Caco-2 (cell line): ENCODE measurements at regions not wholly inside any gene's neighbourhood (a gene's known extent, or its start where the extent isn't known, plus 50 kb on each side); places are given as distances from the start of the nearest gene placed in this dataset.

Experiments used
- BruUV-seq: library from RNA; stranded (reverse); fragments of 400-500 nt; replicated peaks from 2 replicates; lab custom pipeline; 2021; lab: Mats Ljungman, UMichigan
- CTCF ChIA-PET: fragments of 300-600 bp; sonication (Branson Sonifier 250); formaldehyde crosslinking; loops from one replicate; lab custom pipeline; 2022; ENCODE audit warnings: antibody characterized with exemption; lab: Charles Lee
- POLR2A ChIA-PET: fragments of 300-600 bp; sonication (Branson Sonifier 250); formaldehyde crosslinking; loops from one replicate; lab custom pipeline; 2022; ENCODE audit warnings: antibody characterized with exemption; lab: Charles Lee
- DNase-seq, 2 experiments: peaks; one replicate each; pipeline versions ENCODE4 v3.0.0 to v3.0.0-alpha.2; 2020 to 2022
- H3K27me3 ChIP-seq: replicated peaks from 2 replicates; pipeline ENCODE4 v1.6.0; 2011; ENCODE audit warnings: low read length; ENCODE audit not compliant: control insufficient read depth, insufficient read depth
- H3K36me3 ChIP-seq: 2 replicates; pipeline ENCODE4 v1.5.1; 2011; ENCODE audit warnings: low read length; ENCODE audit not compliant: control insufficient read depth, insufficient read depth
- H3K4me1 ChIP-seq: fragments of 250-450 bp; sonication (Bioruptor Pico); 2 replicates; pipeline ENCODE4 v1.5.1; 2020; ENCODE audit warnings: mild to moderate bottlenecking
- H3K4me3 ChIP-seq: 2 replicates; pipeline ENCODE4 v1.5.1; 2011; ENCODE audit warnings: low read depth, mild to moderate bottlenecking, control low read depth, low read length
- H3K9me3 ChIP-seq: fragments of 250-450 bp; sonication (Bioruptor Pico); 2 replicates; pipeline ENCODE4 v1.5.1; 2020; ENCODE audit warnings: mild to moderate bottlenecking, moderate library complexity
- H3K27ac Mint-ChIP-seq: one replicate; pipeline ENCODE4 v1.8.0; 2022; ENCODE audit warnings: mixed read lengths; ENCODE audit not compliant: unreplicated experiment
- H3K27me3 Mint-ChIP-seq: one replicate; pipeline ENCODE4 v1.8.0; 2022; ENCODE audit warnings: mixed read lengths; ENCODE audit not compliant: insufficient read depth, unreplicated experiment
- H3K36me3 Mint-ChIP-seq: one replicate; pipeline ENCODE4 v1.8.0; 2022; ENCODE audit warnings: mild to moderate bottlenecking, mixed read lengths; ENCODE audit not compliant: insufficient read depth, unreplicated experiment
- H3K4me1 Mint-ChIP-seq: one replicate; pipeline ENCODE4 v1.8.0; 2022; ENCODE audit warnings: low read depth, mixed read lengths; ENCODE audit not compliant: unreplicated experiment
- H3K4me3 Mint-ChIP-seq: one replicate; pipeline ENCODE4 v1.8.0; 2022; ENCODE audit warnings: mild to moderate bottlenecking, moderate library complexity, mixed read lengths; ENCODE audit not compliant: unreplicated experiment
- H3K9me3 Mint-ChIP-seq: one replicate; pipeline ENCODE4 v1.8.0; 2022; ENCODE audit warnings: mixed read lengths; ENCODE audit not compliant: unreplicated experiment
- CTCF ChIP-seq, 2 experiments: fragments of 200-600 bp in 1 of 2; IDR thresholded peaks; 1 replicate in 1 of 2; 2 replicates in 1 of 2; pipeline versions ENCODE4 v1.5.1 to v1.8.0; 2011 to 2022; ENCODE audit warnings: antibody characterized with exemption in 1 of 2, control low read depth in 1 of 2, inconsistent platforms in 1 of 2, low read depth in 1 of 2, low read length in 1 of 2, mild to moderate bottlenecking in 1 of 2, moderate library complexity in 1 of 2; ENCODE audit not compliant: insufficient read depth in 1 of 2, severe bottlenecking in 1 of 2, unreplicated experiment in 1 of 2
- intact Hi-C: fragments of 100-400 bp; cut with micrococcal nuclease; formaldehyde crosslinking; loops from one replicate; pipeline ENCODE4 v1.10.0; 2022; ENCODE audit not compliant: unreplicated experiment

- Histone ChIP-seq H3K4me3 (no peak overlapping the region), H3K27me3 (no peaks in the 10 kb centered on the region), H3K36me3 (no peaks in the 10 kb centered on the region), H3K9me3 (no peaks in the 10 kb centered on the region), H3K4me1 (no peaks in the 10 kb centered on the region)
- DNase-seq: no peak
- H3K9me3 Mint-ChIP-seq: no peaks in the 10 kb centered on the region
- peaks cover 14% of the 10 kb centered on the region for H3K4me1 Mint-ChIP-seq
- ChIA-PET POLR2A (no interaction called here), CTCF (no interaction called here)
- no peak overlapping the region for H3K27ac Mint-ChIP-seq
- no TSS peak for BruUV-seq
- no peaks in the 10 kb centered on the region for H3K27me3 Mint-ChIP-seq
- no peak for TF ChIP-seq CTCF (IDR thresholded peaks at IDR 0.05; ENCODE audit: insufficient read depth in 1 of 2, low read depth in 1 of 2, low read length in 1 of 2, severe bottlenecking in 1 of 2, unreplicated experiment in 1 of 2)
- no peak overlapping the region for H3K4me3 Mint-ChIP-seq
- intact Hi-C loops: no loop called here
- H3K36me3 Mint-ChIP-seq: no peaks in the 10 kb centered on the region
These were observed 113.0 kb downstream of the RPL22L1 start for GRCh38 chr3:170757038-170757437.

GRCh38 chr3:170754311-170754693 lies 115.7 kb downstream of the RPL22L1 start:
- H3K9me3 Mint-ChIP-seq: peaks cover 12% of the 10 kb centered on the region
- peaks cover under 1% of the 10 kb centered on the region for H3K4me1 Mint-ChIP-seq
- H3K36me3 ChIP-seq: no peaks in the 10 kb centered on the region
- POLR2A ChIA-PET: no interaction called here
- no peaks in the 10 kb centered on the region for H3K27me3 ChIP-seq
- H3K4me3 Mint-ChIP-seq: no peak overlapping the region
- H3K4me3 ChIP-seq: no peak overlapping the region
- intact Hi-C loops: no loop called here
- no TSS peak for BruUV-seq
- no peaks in the 10 kb centered on the region for H3K36me3 Mint-ChIP-seq
- CTCF ChIA-PET: no interaction called here
- H3K9me3 ChIP-seq: no peaks in the 10 kb centered on the region
- no peak overlapping the region for H3K27ac Mint-ChIP-seq
- DNase-seq: no peak
- TF ChIP-seq CTCF (IDR thresholded peaks at IDR 0.05; ENCODE audit: insufficient read depth in 1 of 2, low read depth in 1 of 2, low read length in 1 of 2, severe bottlenecking in 1 of 2, unreplicated experiment in 1 of 2): no peak
- no peaks in the 10 kb centered on the region for H3K27me3 Mint-ChIP-seq
- H3K4me1 ChIP-seq: no peaks in the 10 kb centered on the region

- Histone ChIP-seq H3K4me3 (no peak overlapping the region), H3K9me3 (no peaks in the 10 kb centered on the region), H3K36me3 (no peaks in the 10 kb centered on the region), H3K4me1 (no peaks in the 10 kb centered on the region), H3K27me3 (no peaks in the 10 kb centered on the region)
- no peak for DNase-seq
- Mint-ChIP-seq H3K27me3 (no peaks in the 10 kb centered on the region), H3K4me1 (no peaks in the 10 kb centered on the region), H3K9me3 (peaks cover 18% of the 10 kb centered on the region), H3K4me3 (no peak overlapping the region), H3K27ac (no peak overlapping the region), H3K36me3 (no peaks in the 10 kb centered on the region)
- ChIA-PET CTCF (no interaction called here), POLR2A (no interaction called here)
- no peak for TF ChIP-seq CTCF (IDR thresholded peaks at IDR 0.05; ENCODE audit: insufficient read depth in 1 of 2, low read depth in 1 of 2, low read length in 1 of 2, severe bottlenecking in 1 of 2, unreplicated experiment in 1 of 2)
- BruUV-seq: no TSS peak
- intact Hi-C loops: no loop called here
These were observed 116.3 kb downstream of the RPL22L1 start for GRCh38 chr3:170753421-170754310.
